ENCODE measurements at regions not wholly inside any gene's neighbourhood (a gene's known extent, or its start where the extent isn't known, plus 50 kb on each side); places are given as distances from the start of the nearest gene placed in this dataset.

DNA sequence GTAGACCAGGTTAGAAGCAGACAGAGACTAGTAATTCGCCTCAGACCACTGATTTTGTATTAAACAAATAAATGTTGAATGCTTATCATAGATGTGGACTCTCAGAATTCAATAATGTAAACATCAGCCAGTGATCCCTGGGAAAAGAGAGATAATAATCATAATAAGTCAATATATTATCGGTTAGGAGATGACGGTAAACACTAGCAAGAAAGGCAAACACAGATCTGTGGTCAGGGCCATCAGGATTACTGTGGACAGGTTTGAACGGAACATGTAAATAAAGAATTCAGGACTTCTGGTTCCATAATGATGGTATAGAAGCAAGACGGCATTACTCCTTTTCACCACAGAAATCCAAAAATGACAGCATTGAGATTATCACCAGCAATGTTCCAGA is 861.6 kb downstream of the CBLN2 start:
- DNase-seq = no peak
- no peak overlapping the region for H3K4me3 ChIP-seq
- 57 to 79% methylated on average over 5 of the region's 5 CpGs for WGBS, 2 donors
- H3K9me3 ChIP-seq = no peaks in the 10 kb centered on the region
- TF ChIP-seq EP300 (IDR thresholded peaks at IDR 0.05) (no peak), POLR2AphosphoS5 (IDR thresholded peaks at IDR 0.05) (no peak), POLR2A (IDR thresholded peaks at IDR 0.05) (no peak)
- TF ChIP-seq, protein P1, sequence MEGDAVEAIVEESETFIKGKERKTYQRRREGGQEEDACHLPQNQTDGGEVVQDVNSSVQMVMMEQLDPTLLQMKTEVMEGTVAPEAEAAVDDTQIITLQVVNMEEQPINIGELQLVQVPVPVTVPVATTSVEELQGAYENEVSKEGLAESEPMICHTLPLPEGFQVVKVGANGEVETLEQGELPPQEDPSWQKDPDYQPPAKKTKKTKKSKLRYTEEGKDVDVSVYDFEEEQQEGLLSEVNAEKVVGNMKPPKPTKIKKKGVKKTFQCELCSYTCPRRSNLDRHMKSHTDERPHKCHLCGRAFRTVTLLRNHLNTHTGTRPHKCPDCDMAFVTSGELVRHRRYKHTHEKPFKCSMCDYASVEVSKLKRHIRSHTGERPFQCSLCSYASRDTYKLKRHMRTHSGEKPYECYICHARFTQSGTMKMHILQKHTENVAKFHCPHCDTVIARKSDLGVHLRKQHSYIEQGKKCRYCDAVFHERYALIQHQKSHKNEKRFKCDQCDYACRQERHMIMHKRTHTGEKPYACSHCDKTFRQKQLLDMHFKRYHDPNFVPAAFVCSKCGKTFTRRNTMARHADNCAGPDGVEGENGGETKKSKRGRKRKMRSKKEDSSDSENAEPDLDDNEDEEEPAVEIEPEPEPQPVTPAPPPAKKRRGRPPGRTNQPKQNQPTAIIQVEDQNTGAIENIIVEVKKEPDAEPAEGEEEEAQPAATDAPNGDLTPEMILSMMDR (IDR thresholded peaks at IDR 0.05) = no peak
- no peaks in the 10 kb centered on the region for H3K27me3 ChIP-seq
- no peak overlapping the region for H3K27ac ChIP-seq
- H3K36me3 ChIP-seq = no peaks in the 10 kb centered on the region
- no peaks in the 10 kb centered on the region for H3K4me1 ChIP-seq
- intact Hi-C loops (cut with DNase I) = no loop called here

- DNase-seq = no peak
- no peaks in the 10 kb centered on the region for H3K4me1 ChIP-seq
- no peak overlapping the region for H3K4me3 ChIP-seq
- no peaks in the 10 kb centered on the region for H3K36me3 ChIP-seq
- H3K9me3 ChIP-seq = no peaks in the 10 kb centered on the region
- intact Hi-C loops (cut with DNase I) = no loop called here
- H3K27me3 ChIP-seq = no peaks in the 10 kb centered on the region
- WGBS, 2 donors = 76 to 79% methylated on average over 2 of the region's 2 CpGs
- TF ChIP-seq POLR2A (IDR thresholded peaks at IDR 0.05) (no peak), EP300 (IDR thresholded peaks at IDR 0.05) (no peak), POLR2AphosphoS5 (IDR thresholded peaks at IDR 0.05) (no peak)
- TF ChIP-seq, protein P1 (IDR thresholded peaks at IDR 0.05) = no peak
- H3K27ac ChIP-seq = no peak overlapping the region
These were observed 866.0 kb downstream of the CBLN2 start for GRCh38 chr18:71678144-71678543.

- H3K4me1 ChIP-seq = no peaks in the 10 kb centered on the region
- DNase-seq = no peak
- WGBS, 2 donors = 86 to 91% methylated on average over 10 of the region's 10 CpGs
- no peak overlapping the region for H3K4me3 ChIP-seq
- H3K9me3 ChIP-seq = no peaks in the 10 kb centered on the region
- TF ChIP-seq POLR2A (IDR thresholded peaks at IDR 0.05) = no peak
- H3K27me3 ChIP-seq = no peaks in the 10 kb centered on the region
- H3K27ac ChIP-seq = no peak overlapping the region
- intact Hi-C loops (cut with DNase I) = no loop called here
- H3K36me3 ChIP-seq = no peaks in the 10 kb centered on the region
These were observed 870.2 kb downstream of the CBLN2 start for GRCh38 chr18:71673954-71674353.

DNA sequence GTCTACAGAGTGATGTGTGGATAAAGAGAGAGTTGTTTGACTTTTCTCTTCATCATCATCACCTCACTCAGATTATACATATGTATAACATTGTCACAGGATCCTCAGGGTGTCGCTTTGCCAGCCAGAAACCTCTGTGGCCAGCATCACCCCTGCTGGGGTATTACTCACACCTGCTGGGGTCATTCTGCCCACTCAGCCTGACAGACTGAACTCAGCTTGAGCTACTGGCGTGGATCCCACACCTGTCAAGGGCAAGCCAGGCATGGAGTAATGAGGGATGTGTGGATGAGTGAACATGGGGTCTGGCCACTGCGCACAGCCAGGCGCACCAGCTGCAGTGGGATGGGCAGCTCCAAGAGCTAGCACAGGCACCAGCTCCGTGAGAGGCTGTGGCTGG is 870.6 kb downstream of the CBLN2 start:
- intact Hi-C loops (cut with DNase I) = no loop called here
- Histone ChIP-seq H3K4me1 (no peaks in the 10 kb centered on the region), H3K9me3 (no peaks in the 10 kb centered on the region), H3K27me3 (no peaks in the 10 kb centered on the region), H3K36me3 (no peaks in the 10 kb centered on the region), H3K4me3 (no peak overlapping the region), H3K27ac (no peak overlapping the region)
- DNase-seq = no peak
- 83 to 87% methylated on average over 5 of the region's 5 CpGs for WGBS, 2 donors
- TF ChIP-seq EP300 (IDR thresholded peaks at IDR 0.05) (no peak), POLR2AphosphoS5 (IDR thresholded peaks at IDR 0.05) (no peak), POLR2A (IDR thresholded peaks at IDR 0.05) (no peak)
- TF ChIP-seq, protein P1 (IDR thresholded peaks at IDR 0.05) = no peak

GRCh38 chr18:71666481-71666880 is 877.7 kb downstream of the CBLN2 start:
- Histone ChIP-seq H3K4me3 (no peak overlapping the region), H3K36me3 (no peaks in the 10 kb centered on the region), H3K27ac (no peak overlapping the region), H3K9me3 (no peaks in the 10 kb centered on the region), H3K4me1 (no peaks in the 10 kb centered on the region), H3K27me3 (no peaks in the 10 kb centered on the region)
- DNase-seq = no peak
- TF ChIP-seq EP300 (IDR thresholded peaks at IDR 0.05) = no peak
- TF ChIP-seq, protein P1 (IDR thresholded peaks at IDR 0.05) = no peak
- no peak for TF ChIP-seq POLR2AphosphoS5 (IDR thresholded peaks at IDR 0.05)
- no peak for TF ChIP-seq POLR2A (IDR thresholded peaks at IDR 0.05)
- 93 to 94% methylated on average over 2 of the region's 2 CpGs for WGBS, 2 donors
- intact Hi-C loops (cut with DNase I) = no loop called here
